HG03354 (cell line): ENCODE measurements at regions not wholly inside any gene's neighbourhood (a gene's known extent, or its start where the extent isn't known, plus 50 kb on each side); places are given as distances from the start of the nearest gene placed in this dataset.
"Not testable (repeated sequence)": the region's sequence is repeated elsewhere in the genome, so short reads cannot be mapped to it uniquely, and the experiment has no call there.

Experiments
- ATAC-seq: cut with Tn5 transposase; IDR thresholded peaks from one replicate; pipeline ENCODE4 v1.9.1; 2021; ENCODE audit warnings: mild to moderate bottlenecking; ENCODE audit not compliant: unreplicated experiment, poor library complexity, severe bottlenecking

GRCh38 chr17:64773836-64774761, 112.0 kb upstream of the SMURF2 start:
- no peak for ATAC-seq

- ATAC-seq: no peak
Observed at GRCh38 chr17:64773386-64773835, 111.3 kb upstream of the SMURF2 start.

DNA sequence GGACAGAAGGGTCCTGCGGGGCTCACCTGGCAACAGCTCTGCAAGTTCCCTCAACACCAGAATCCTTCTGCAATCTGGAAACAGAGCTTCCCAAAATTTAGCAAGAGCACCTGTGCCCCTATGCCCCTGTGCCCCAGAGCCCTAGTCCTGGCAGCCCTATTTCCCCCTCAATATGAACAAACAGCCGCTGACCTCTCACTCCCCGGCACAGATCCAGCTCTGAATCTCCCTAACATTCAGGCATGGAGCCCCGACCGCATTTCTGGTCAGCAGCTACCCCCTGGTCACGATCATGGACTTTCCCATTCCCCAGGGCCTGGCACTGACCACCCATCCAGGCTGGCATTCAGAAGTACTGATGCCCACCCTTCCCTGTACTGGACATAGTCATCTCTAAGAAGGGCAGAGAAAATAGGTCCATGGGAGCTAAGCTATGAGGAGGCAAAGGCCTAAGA, 110.8 kb upstream of the SMURF2 start:
- ATAC-seq: no peak

- no peak for ATAC-seq
Observed at GRCh38 chr17:64771980-64772844, 110.1 kb upstream of the SMURF2 start.

DNA sequence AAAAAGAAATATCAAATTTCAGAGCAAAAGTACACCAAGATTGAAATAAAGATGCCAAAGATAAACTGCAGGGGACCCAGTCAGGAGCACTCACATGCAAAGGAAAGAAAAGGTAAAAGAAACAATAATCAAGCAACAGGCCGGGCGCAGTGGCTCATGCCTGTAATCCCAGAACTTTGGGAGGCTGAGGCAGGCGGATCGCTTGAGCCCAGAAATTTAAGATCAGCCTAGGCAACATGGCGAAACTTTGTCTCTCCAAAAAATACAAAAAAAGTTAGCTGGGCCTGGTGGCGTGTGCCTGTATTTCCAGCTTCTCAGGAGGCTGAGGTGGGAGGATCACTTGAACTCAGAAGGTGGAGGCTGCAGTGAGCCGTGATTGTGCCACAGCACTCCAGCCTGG, 107.6 kb upstream of the SMURF2 start:
- no peak for ATAC-seq

GRCh38 chr17:64767269-64767997, 105.3 kb upstream of the SMURF2 start:
- no peak for ATAC-seq

DNA sequence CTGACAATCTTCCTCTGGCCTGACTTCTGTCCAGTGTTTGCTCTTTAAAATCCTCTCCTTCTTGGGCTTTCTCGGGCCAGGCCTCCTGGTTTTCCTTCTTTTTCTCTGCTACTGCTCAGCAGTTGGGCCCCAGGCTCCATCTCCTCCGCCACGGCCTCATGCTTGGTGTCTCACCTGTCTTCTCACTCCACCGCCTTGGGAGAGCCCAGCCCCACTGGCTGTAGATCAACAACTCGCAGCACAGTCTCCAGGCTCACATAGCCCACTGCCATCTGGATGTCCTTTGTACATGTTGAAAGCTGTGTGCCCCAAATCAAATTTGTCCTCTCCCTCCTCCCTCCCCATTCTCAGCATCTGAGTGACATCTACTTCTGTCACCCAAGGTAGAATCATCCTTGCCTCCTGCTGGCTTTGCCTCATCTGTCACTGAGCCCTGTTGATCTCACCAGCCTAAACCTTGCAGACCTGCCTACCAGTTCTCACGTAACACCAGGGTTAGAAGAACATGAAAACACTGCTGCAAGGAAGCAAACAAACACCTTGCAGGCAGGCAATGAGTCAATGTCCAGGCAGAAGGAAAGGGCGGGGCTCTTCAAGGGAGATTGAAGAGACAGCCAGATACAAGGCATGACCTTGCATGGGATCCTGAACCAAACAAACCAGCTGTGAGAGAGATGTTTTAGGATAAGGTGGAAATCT, 103.2 kb upstream of the SMURF2 start:
- ATAC-seq: no peak

DNA sequence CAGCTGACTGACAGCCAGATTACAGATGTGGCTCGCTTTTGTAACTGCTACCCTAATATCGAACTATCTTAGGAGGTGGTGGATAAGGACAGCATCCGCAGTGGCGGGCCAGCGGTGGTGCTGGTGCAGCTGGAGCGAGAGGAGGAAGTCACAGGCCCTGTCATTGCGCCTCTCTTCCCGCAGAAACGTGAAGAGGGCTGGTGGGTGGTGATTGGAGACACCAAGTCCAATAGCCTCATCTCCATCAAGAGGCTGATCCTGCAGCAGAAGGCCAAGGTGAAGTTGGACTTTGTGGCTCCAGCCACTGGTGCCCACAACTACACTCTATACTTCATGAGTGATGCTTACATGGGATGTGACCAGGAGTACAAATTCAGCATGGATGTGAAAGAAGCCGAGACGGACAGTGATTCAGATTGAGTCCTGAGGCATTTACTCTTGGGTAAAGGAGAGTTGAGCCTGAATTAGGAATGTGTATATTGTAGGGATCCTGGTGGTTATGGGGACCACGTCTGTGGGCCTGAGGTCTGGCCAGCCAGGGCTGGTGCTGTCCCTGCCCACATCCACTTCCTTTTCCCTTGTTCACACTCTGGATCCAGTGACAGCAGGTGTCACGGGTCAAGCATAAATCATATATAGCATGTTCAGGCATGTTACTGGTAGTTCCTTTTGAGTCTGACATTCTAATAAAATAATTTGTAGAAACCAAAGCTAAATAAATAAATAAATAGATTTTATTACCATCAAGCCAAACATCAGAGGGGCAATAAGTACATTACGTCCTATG, 89.0 kb upstream of the SMURF2 start:
- no peak for ATAC-seq

GRCh38 chr17:64750478-64750877, 88.4 kb upstream of the SMURF2 start:
- ATAC-seq: no peak

DNA sequence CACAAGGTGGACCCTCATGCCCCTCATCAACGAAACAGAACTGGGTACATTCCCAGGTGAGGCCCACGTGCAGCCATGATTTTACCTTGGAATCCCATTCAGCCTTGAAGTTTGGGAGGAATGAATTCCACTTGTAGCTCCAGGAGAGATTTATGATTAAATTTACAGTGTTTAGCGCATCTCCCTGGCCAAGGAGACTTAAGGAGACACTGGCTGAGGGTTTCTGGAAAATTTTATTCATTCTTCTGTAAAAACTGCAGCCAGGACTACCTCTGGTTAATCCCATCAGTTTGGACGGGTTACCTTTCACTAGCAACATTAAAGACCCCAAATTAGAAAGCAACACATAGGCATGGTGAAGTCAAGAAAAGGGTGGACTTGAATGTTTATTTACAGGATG, 87.2 kb upstream of the SMURF2 start:
- ATAC-seq: no peak

GRCh38 chr17:64747938-64748540, 85.9 kb upstream of the SMURF2 start:
- no peak for ATAC-seq

DNA sequence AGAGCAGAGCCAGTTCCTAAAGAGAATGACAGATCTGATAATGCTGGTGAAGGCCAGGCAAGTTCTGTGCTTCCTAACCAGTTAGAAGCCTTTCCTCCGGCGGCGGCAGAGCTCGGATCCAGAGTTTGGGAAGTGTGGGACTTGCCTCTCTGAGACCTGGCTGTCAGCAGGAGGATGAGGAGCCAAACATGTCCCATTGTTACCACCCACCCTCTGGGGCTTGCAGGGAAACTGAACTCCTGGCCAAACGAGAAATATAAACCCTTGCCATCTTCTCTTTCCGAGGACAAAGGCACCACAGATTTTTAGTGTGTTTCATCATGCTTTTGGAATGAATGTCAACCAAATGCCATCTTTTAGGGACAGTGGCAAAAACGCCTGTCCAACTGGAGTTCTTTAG, 80.2 kb upstream of the SMURF2 start:
- ATAC-seq: no peak

GRCh38 chr17:64741916-64742315, 79.8 kb upstream of the SMURF2 start:
- ATAC-seq: not testable (repeated sequence)

DNA sequence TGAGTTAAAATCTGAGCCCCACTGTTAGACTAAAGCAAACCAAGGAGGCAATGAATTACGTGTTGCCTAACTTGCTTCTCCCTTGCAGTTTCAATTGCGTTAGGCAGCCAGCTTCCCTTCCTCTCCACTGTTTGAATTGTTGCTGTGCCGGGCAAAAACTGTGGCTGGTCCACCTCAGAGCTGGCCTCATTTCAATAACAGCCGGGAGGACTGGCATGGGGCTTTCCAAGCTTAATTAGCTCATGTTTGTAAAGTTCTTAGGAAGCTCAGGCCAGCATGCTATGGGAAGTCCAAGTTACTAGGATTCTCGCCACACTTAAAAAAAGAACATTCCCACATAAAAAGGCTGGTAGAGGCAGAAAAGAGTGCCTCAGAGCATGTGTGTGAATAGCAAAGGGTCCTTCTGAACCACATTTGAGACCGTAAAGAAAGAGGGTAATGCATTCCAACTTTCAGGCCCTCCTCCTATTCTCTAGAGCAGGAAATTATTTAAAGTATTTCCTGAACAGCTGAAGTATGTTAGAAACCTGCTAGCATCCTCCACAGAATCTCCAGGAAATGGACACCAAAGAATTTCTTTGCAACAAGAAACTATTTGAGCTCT, 79.0 kb upstream of the SMURF2 start:
- ATAC-seq: no peak

DNA sequence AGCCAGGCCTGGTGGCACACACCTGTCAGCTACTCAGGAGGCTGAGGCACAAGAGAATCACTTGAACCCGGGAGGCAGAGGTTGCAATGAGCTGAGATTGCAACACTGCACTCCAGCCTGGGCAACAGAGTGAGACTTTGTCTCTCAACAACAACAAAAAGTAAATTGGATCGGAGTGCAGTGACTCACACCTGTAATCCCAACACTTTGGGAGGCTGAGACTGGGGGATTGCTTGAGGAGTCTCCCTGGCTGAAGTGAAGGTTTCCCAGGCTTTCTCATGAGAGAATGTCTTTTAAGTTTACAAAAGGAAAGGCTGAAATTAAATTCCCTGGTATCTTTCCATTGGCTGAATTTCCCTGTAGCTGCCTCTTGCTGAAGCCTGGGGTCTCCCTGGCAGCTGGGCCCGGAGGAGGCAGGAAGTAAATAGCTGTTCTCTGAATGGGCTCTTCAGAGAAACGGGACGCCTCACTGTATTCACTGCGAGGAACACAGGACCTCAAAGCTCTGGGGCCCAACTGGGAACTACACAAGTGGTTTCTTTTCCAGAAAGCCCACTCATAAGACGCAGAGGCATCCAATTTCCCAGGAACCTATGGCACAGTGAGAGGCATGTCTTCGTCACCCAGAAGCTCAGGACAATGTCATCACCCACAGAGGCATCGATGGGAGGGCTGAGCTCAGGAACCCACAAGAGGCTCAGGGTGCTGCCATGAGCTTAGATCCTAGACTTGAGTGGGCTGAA, 77.4 kb upstream of the SMURF2 start:
- ATAC-seq: no peak

DNA sequence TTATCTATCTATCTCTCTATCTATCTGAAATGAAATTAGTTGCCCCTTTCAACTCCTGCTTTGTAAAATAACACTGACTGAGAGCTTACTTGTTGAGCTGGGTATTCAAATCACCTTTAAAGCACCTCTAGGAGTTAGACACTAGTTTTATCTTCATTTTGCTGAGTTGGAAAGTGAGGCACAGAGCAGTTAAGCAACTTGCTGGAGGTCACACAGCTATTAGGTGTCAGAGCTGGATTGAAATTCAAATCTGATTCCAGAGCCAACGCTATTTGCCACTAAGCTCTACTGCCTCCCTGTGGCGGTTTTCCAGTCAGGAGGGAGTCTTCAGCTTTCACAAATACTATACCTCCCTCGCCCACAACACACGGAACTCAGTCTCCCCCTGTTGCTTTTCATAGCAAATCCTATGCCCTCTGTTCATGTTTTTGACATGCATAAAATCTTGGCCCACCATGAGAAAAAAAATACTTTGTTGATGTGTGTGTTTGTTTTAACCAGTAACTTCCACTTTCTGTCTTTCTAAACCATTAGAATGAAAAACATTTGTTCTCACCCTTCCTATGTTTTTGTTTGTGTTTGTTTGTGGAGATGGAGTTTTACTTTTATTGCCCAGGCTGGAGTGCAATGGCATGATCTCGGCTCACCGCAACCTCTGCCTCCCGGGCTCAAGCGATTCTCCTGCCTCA, 74.8 kb upstream of the SMURF2 start:
- no peak for ATAC-seq
